HG03103 (cell line): ENCODE measurements at regions not wholly inside any gene's neighbourhood (a gene's known extent, or its start where the extent isn't known, plus 50 kb on each side); places are given as distances from the start of the nearest gene placed in this dataset.
"Not testable (repeated sequence)": the region's sequence is repeated elsewhere in the genome, so short reads cannot be mapped to it uniquely, and the experiment has no call there.

ENCODE experiments used
- ATAC-seq: cut with Tn5 transposase; IDR thresholded peaks from one replicate; pipeline ENCODE4 v1.9.1; 2021; ENCODE audit warnings: low read depth; ENCODE audit not compliant: unreplicated experiment

DNA sequence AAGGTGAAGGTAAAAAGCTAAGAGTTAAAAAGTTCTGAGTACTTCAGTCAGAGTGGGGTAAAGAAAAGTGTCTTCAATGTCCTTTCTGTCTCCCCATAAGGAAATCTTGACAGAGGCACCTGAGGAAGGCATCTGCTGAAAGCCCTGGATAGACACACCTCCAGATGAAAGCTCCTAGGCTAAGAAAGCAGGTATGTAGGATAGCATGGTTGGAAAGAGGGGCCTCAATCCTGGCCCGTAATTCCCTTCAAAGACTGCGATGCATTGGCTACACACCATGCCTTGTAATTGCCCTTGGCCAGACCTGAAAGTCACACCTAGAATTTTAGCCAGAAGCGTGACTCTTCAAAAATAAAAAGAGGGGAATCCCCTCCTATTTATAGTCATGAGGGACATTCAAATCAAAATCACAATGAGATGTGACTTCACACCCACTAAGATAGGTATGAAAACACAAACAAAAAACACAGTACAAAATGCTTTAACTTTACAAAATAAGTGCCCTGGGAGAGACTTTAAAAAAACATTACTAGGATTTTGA lies 809.7 kb downstream of the IPMK start:
- no peak for ATAC-seq

DNA sequence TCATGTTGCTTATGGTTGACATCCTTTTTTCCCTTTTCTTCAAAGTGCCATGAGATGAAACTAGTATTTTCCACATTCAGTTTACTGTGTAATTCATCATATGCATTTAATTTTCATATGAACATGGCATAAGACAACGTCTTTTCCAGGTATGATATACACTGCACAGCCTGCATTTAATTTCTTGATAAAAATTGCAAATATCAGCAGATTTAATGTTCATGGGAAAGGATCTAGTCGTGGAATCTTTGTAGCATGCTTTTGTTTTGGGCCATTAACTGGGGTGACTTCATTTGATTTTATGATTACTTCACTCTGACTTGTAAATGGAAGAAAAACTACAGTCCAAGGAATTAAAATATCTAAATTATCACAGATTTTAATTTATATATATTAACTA lies 837.3 kb downstream of the IPMK start:
- no peak for ATAC-seq

DNA sequence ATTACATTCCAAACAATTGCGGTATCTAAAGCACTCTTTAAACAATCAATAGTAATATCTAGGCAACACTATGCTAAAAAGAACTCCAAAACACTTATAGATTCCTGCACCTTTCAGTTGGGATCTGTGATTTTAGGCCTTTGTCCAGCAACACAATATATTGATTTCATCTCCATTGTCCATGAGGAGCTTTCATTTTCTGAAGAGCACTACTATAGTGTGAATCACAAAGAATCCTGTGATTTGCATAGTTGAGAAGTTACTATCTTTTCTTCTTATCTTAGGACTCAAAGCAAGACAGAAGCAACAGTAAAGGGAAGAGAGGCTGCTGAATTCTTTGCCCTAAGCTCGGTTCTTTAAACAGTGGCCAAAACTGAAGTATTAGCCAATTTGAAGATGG lies 846.8 kb downstream of the IPMK start:
- ATAC-seq: no peak

DNA sequence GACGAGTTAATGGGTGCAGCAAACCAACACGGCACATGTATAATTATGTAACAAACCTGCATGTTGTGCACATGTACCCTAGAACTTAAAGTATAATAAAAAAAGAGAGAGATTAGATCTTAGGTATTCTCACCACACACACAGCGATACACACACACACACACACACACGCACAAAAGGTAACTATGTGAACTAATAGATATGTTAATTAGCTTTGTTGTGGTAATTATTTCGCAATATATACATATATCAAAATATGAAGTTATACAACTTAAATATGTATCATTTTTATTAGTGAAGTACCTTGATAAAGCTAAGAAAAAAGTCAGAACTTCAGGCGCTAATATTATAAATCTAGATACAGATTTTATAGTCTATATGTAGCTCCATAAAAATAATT lies 849.2 kb downstream of the IPMK start:
- no peak for ATAC-seq

DNA sequence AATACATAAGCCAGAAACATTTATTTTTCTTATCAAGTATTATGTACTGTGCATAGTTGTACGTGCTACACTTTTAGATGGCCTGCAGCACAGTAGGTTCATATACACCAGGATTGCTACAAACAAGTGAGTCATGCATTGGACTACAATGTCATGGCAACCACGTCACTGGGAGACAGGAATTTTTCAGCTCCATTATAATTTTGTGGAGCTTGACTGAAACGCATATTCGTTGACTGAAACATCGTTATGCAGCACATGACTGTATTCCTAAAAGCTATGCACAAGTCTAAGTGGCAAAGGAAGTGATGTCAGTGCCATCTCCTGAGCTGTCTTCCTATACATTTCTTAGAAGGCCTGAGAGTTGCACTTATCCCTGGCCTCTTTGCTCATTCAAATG lies 871.8 kb downstream of the IPMK start:
- ATAC-seq: no peak

DNA sequence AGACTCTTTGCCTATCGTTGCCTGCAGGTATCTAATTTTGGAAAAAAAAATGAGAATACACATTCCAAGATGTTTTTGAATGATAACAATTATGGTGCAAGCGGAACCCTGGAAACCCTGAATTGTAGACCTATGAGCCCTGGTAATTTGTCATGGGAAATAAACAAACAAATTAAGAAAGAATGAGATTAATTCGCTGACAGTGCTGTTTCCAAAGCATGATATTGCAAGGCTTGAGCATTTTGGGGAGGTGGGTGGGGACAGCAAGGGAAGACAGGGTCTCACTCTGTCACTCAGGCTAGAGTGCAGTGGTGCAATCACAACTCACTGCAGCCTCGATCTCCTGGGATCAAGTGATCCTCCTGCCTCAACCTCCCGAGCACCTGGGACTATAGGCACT lies 900.3 kb downstream of the IPMK start:
- ATAC-seq: no peak

DNA sequence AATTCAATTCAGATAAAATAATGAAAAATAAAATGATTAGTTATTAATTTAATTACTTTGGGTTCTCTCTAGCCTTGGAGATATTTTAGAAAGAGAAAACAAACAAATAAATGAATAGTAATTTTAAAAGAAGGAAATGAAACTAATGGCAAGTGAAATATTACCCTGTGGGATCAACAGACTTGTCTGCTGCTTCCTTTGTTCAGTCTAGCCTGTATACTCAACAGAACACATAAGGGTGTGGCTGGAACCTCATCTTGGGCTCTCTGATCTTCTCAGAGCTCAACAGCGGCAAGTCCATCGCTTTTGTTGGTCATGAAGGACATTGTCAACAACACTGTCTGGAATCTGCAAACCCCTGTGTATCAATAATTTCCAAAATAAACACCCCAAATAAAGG lies 904.9 kb downstream of the IPMK start:
- ATAC-seq: no peak

DNA sequence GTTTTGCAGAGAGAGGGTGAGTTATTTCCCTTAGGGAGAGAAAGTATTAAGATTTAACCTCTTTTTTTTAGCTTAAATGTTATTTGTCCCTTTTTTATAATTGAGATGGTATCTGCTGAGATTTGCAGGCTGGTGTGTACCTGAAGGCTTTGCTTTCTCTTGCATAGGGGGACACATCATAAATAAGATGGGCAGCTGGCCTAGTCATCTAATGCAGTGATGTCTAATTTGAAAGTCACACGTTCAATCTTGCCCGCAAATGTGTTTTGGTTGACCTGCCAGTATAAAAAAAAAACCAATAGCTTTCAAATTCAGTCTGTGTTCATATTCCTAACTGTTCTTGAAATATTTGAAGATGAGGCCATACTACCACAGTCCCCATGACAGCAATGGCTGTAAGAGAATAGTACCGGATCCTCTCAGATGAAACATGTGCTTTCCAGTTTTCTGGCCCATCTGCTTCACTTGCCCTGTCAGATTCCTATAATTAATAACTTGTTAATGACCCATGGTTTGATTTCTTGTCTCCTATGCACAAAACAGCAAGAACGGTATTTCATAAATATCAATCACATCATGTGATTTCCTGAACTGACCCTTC lies 914.2 kb downstream of the IPMK start:
- no peak for ATAC-seq

DNA sequence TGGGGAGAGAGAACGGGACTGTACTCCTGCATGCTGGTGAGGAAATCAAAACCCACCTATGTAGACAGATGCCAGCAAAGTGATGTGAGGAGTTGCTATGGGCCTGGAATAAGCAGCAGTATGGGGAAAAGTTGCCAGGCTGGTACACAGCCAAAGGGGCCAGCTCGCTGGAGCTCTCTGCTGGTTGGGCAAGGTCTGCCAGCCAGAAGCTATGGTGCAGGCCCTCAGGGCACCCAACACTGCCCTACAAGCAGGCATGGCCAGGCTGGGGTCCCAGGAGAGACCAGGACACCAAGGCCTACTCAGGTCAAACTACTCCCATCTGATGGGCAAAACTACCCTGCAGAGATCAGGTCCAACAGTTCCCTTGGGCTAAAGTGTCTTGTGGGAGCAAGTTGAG lies 916.6 kb downstream of the IPMK start:
- no peak for ATAC-seq

DNA sequence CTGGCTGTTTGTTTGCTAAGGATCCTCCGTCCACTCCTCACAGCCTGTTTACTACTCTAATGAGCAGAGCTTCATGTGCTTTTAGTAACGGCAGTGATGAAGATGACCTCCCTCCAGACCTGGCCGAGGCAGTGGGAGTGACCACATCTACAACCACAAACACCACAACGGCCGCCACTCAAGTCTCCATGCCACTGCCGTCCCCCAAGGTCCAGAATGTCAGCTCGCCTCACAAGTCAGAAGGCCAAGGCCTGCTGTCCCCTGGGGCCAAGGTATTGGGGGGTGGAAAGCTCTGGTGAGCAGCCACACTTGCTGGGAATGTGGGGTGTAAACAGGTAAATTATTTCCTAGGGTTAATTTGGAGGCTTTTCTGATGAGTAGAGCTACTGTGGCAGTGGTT lies 926.4 kb downstream of the IPMK start:
- ATAC-seq: no peak

DNA sequence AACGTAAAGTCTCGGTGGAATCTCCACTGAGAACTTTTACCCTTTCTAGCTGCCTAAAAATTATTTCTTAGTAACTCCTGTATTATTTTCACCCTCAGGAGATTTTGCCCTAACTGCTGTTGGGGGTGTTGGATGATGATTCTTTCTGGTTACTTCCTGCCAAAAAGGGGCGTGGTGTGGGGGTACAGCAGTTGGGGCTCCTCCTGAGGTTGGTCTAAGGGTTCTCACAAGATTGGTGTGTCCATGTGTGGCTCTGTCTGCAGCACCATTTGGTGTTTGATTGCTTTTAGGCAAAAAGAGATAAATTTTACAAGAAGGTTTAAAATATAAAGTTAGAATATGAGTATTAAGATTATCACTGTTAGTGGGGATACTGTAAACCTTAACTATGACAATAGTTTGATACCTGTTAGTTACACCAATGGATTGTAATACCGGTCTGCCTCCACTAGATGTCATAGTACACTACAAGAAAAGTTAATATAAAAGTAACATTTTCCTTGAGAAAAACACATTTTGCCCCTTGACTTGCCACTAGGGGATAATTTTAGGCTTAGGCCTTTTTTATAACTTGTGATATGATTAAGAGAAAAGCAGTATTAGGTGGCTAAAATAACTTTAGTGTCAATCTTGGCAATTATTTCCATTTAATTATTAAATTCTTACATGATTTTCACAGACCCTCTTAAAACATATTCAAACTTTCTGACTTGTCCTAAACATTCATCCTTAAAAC lies 928.7 kb downstream of the IPMK start:
- peak; percentile 58 for ATAC-seq

DNA sequence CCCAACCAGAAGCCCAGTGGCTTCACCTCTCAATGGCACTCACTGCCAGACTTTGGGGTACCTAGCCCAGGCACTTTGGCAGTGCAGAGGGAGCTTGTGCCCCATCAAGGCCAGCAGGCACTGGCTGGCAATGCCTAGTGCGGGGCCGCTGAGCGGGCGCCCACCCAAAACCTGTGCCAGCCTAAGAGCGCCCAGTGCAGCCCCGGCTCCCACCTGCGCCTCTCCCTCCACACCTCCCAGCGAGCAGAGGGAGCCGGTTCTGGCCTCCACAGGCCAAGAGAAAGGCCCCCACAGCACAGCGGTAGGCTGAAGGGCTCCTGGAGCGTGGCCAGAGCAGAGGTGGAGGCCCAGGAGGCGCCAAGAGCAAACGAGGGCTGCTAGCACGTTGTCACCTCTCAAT lies 930.8 kb downstream of the IPMK start:
- ATAC-seq: no peak

DNA sequence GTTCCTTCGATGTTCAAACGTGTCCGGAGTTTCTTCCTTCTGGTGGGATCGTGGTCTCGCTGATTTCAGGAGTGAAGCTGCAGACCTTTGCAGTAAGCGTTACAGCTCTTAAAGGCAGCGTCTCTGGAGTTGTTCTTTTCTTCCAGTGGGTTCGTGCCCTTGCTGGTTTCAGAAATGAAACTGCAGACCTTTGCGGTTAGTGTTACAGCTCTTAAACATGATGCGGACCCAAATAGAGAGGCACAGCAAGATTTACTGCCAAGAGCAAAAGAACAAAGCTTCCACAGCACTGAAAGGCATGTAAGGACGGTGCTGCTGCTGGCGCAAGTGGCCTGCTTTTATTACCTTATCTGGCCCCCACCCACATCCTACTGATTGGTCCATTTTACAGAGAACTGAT lies 931.4 kb downstream of the IPMK start:
- no peak for ATAC-seq

DNA sequence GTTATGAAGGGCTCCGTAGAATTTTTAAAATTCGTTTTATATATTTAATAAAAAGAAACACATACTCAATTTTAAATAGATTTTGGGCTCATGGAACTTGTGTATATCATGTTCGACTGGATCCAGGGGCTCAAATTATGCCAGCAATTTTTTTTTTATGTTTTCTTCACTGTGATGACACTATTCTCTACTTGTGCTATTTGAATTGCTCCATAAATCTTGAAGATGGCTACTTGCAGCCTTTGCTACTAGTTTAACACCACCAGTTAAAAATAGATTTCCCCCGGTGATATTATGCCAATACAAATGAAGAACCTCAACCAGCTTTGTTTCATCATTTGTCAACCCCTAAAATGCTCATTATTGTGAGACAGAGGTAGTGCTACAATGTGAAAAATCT lies 933.2 kb downstream of the IPMK start:
- no peak for ATAC-seq

DNA sequence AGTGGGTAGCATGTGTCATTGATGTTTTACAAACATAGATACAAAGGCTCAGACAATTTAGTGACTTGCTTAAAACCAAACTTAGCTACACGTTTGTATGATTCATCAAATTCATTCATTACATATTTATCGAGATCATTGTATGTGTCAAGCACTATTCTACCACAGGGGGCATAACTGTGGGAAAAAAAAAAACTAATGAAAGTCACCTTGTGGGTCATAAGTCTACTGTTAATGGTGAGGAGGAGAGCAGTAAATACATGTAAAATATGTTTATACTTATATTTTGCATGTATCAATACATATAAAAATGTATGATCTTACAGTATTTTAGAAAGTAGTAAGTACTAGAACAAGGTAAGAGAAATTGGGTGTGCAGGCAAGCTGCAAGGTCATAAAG lies 933.8 kb downstream of the IPMK start:
- ATAC-seq: no peak

DNA sequence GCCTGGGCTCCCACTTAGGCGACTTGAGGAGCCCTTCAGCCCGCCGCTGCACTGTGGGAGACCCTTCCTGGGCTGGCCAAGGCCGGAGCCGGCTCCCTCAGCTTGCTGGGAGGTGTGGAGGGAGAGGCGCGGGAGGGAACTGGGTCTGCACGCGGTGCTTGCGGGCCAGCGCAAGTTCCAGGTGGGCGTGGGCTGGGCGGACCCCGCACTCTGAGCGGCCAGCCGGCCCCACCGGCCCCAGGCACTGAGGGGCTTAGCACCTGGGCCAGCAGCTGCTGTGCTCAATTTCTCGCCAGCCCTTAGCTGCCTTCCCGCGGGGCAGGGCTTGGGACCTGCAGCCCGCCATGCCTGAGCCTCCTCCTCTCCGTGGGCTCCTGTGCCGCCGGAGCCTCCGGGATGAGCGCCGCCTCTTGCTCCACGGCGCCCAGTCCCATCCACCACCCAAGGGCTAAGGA lies 946.3 kb downstream of the IPMK start:
- ATAC-seq: not testable (repeated sequence)

DNA sequence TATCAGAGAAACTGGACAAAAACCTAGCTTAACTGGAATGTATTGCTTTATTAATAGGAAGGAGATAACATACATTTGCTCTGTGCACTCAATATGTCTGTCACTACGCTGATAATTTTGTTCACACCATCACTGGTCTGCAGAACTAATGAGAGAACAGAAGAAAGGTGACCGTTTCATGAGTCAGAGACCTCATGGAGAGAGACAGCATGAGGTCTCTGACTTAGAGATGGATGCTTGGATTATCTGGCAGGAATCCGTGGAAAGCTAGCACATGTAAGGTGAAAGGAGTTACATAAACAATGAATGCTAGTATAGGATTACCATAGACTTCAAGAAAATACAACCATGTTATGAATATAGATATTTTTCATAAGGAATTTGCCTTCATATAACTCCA lies 947.3 kb downstream of the IPMK start:
- no peak for ATAC-seq

DNA sequence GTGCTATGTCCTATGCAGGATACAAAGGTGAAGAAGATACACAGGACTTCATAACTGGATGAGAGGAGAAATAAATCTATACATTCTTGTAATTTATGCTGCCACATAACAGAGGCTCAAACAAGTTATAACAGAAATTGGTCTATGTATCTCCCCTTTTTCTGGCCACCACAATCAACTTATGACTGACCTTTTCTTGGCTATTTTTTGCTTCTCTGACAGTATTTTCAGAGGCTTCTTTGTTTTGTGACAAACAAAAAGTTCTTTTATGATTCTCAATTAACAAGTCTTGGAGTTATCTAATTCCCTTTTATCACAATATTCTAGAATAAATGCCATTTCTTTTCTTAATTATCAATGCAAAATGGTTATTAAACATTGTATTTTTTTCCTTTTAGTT lies 953.0 kb upstream of the ZWINT start:
- no peak for ATAC-seq

DNA sequence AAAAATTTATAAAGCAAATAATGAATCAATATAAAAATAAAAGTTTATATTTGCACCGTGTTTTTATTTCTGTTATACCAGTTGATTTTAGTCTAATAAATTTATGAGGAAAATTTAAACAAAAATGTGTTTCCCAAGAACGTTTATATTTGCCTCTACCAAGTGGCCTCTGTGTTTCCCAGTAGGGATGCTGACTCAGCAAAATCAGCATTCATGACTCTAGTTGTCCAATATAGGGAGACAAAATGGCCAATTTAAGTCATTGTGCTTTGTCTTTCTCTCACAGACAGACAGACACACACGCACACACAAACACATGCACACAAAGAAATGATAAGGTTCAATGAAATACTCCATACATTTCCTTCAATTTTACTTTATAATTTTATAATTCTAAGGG lies 942.5 kb upstream of the ZWINT start:
- no peak for ATAC-seq

DNA sequence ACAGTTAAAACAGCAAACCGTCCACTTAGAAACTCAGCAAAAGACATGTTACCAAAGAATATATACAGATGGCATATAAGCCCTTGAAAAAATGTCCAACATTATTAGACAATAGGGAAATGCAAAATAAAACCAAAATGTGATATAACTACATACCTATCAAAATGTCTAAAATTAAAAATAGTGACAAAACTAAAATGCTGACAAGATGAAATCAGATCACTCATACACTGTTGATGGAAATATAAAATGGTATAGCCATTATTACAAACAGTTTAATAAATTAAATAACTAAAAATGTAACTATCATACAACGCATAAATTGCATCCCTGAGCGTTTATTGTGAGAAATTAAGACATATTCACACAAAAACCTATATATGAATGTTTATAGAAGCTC lies 939.7 kb upstream of the ZWINT start:
- no peak for ATAC-seq

DNA sequence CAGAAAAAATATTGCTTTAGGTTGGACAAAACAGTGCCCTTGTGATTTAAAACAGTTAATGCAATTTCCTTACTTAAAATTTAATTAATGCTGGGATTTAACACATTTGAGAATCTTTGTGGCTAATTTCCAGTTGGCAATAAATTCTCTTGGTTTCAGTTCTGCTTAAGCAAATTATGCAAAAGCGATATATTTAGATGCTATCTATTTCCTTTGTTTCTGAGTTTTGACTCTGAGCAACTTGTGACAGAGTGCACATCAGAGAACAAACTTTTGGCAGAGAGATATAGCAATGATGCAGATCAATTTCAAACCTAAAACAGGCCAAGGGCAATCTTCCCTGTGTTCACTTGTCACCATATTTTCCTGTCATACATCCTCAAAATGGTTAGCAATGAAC lies 933.6 kb upstream of the ZWINT start:
- ATAC-seq: no peak

DNA sequence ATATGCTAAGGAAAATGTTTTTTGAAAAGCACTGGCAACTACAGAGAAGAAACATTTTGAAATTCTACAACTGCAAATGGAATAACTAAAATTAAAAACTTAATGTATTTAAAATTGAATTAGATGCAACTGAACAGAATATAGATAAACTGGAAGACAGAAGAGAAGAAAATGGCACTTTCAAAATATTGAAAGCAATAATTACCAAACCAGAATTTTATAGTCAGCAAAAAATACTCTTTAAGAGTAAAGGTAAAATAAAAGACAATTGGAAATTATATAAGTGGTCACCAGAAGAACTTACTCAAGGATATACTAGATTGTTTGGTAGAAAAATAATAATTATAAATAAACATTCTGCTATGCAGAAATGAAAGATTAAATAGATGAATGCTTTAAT lies 927.7 kb upstream of the ZWINT start:
- no peak for ATAC-seq
